GM21825 (cell line): ENCODE measurements at regions not wholly inside any gene's neighbourhood (a gene's known extent, or its start where the extent isn't known, plus 50 kb on each side); places are given as distances from the start of the nearest gene placed in this dataset.
A peak's percentile ranks its signal among the peaks of the same experiment; 100 is the strongest.
"Not testable (repeated sequence)": the region's sequence is repeated elsewhere in the genome, so short reads cannot be mapped to it uniquely, and the experiment has no call there.

Experiments
- ATAC-seq: cut with Tn5 transposase; IDR thresholded peaks from one replicate; pipeline ENCODE4 v1.9.1; 2021; ENCODE audit warnings: mild to moderate bottlenecking, moderate library complexity; ENCODE audit not compliant: unreplicated experiment

DNA sequence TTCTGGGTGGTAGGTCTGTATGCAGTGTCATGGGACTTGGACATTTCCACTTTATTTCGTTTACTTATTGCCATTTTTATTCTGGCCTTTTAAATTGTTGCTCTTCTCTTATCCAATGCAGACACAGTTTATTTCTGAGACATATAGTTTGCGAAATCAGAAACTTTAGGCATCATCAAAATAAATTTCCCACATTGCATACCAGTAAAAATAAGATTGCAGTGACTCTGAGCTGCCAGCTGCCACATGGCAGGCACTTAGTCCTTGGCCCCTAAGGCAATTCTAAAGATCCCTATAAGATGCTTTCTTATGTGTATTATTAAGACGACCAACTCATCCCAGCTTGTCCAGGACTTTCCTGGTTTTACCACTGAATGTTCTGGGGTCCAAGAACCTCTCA lies 81.8 kb upstream of the ANKRD1 start:
- no peak for ATAC-seq

GRCh38 chr10:91003379-91003778 lies 82.5 kb upstream of the ANKRD1 start:
- not testable (repeated sequence) for ATAC-seq

- not testable (repeated sequence) for ATAC-seq
Measured at GRCh38 chr10:91005276-91005675, 84.4 kb upstream of the ANKRD1 start.

DNA sequence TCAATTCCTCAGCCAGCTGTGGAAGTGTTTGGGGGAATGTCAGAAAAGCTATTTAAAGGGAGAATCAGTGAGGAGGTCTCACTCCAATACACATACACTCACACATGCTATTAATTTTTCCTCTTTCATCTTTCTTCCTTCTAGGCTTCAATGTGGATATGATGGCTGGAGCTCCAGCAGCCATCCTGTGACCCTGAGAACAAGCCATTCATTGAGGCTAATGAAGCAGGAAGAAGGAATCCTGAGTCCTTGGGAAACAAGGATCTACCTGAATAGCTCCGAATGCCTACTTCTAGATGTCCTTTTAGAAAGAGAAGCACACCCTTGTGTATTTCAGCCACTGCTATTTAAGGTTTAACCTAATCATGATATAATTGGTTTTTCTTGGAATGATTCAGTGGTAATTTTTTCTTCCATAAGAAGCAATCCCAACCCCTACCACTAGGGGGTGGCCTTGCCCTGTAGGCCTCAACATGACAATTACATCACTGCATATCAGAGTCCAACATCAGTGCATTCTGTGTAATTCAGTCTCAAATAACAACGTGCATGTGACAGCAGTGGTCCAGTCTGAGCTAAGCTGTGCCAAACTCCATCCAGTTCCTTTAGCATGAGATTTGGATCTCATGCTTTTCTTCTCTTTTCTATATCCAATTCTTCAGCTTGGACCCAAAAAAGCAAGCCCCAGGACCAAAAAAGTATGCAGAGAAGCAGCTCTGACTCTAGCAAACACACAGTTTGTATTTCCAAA lies 85.3 kb upstream of the ANKRD1 start:
- peak; percentile 42 for ATAC-seq

DNA sequence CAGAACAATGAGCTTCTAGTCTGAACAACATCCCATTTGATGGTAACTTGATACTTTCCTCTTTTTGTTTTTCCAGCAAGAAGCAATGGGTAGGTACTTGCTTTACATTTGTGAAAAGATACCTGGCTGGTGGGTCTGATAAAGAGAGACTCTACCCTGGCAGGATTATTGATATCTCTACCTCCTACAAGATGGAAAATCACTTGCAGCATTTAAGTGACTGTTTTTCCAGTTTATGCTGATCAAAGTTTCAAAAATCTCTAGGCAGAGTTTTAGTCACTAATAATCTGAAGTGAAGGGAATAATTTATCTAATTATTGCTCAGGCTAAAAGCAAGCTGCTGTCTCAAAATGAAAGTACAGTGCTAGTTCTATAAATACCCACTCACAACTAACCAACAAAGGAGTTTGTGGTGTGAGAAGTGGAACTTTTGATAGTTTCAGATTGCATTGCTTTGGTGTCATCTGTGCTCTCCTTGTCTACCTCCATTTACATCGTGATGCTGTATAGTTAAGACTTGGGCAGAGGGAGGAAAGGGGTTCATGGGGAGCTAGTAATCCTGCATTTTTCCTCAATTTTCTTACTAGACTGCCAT lies 86.0 kb upstream of the ANKRD1 start:
- ATAC-seq: peak; percentile 82

- ATAC-seq: no peak
Measured at GRCh38 chr10:91007655-91008054, 86.8 kb upstream of the ANKRD1 start.

- no peak for ATAC-seq
Measured at GRCh38 chr10:91009121-91009520, 88.2 kb upstream of the ANKRD1 start.

DNA sequence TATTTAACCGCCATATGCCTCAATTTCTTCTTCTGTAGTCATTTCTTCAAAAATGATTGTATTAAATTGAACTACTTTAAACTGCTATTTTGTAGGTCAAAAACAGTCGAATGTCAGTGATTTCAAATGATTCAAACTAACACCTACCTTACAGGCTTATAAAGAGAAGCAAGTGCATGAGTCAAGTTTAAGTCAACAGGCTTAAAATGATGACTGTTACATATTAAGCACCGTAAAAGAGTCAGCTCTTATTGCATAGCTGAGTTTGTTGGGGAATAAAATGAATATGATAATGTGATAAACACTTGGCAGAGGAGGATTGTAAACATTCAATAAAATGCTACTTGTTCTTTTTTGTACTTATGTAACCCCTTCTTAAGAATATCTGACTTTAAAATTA lies 90.1 kb upstream of the ANKRD1 start:
- no peak for ATAC-seq

GRCh38 chr10:91012502-91012901 lies 91.6 kb upstream of the ANKRD1 start:
- no peak for ATAC-seq

- no peak for ATAC-seq
Measured at GRCh38 chr10:91013985-91014384, 93.1 kb upstream of the ANKRD1 start.

GRCh38 chr10:91017198-91017597 lies 96.3 kb upstream of the ANKRD1 start:
- ATAC-seq: no peak

GRCh38 chr10:91021901-91022300 lies 101.0 kb upstream of the ANKRD1 start:
- no peak for ATAC-seq

GRCh38 chr10:91022390-91022789 lies 101.5 kb upstream of the ANKRD1 start:
- no peak for ATAC-seq

- ATAC-seq: no peak
Measured at GRCh38 chr10:91022924-91023699, 102.2 kb upstream of the ANKRD1 start.

- ATAC-seq: no peak
Measured at GRCh38 chr10:91023700-91024398, 103.0 kb upstream of the ANKRD1 start.

DNA sequence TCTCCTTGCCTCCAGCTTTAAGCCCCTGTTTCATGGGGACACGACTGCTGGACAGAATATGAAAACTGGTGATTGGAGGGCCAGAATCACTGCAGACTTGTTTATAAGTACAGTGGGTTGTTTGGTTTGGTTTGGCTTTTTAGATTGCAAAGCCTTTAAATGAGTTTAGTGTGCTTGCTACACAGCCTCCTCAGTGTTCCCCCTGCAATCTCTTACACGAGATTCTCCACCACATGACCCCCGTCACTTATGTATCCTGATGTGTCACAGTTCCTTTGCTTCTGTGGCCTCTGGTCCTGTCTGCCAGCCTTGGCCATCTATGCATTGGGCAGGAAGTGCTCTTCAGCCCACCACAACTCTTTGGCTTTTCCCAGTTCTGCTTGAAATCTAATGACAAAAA lies 103.7 kb upstream of the ANKRD1 start:
- no peak for ATAC-seq

- no peak for ATAC-seq
Measured at GRCh38 chr10:91032611-91033206, 111.8 kb upstream of the ANKRD1 start.

DNA sequence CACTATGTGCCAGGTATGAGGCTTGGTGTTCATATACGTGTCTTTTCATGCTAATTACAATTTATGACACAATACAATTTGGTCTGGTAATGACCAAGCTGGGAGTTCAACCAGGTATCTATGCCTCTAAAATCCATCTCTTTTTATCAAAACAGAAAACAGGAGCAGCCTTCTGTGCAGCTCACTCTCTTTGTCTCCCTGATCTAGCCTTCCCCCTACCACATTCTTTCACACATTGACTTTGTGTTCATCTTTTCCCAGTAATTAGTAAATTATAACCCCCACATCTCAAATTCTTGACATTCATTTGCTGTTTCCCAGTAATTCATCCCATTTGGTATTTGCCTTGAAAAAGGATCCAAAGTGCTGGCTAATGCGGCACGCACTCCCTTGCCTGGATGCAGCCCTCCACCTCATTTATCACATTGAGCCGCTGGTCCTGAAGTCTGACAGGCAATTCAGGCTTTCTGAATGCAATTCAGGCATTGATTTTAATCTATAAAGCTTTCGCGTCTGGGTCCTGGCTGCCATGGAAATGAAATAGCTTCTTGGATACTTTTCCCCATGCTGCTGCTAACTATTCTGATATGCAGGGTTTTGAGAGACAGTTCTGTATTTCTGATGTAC lies 112.5 kb upstream of the ANKRD1 start:
- ATAC-seq: no peak

DNA sequence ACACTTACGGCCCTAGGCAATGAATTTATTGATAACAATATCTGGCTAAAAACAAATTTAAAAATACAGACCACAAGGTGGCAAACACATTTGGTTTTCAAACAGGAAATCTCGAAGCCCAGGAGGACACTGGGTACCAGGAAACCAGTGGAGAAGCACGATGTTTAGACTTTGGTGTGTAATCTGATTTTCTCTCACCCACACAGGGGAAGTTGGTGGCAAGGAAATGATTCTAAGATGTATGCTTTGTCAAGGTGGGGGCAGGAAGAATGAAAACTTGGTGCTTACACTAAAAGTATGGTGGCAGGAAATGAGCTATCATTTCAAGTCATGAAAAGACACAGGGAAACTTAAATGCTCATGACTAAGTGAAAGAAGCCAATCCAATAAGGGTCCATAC lies 113.2 kb upstream of the ANKRD1 start:
- ATAC-seq: no peak

- no peak for ATAC-seq
Measured at GRCh38 chr10:91034494-91035159, 113.7 kb upstream of the ANKRD1 start.
